B cell (primary cell): ENCODE measurements at regions not wholly inside any gene's neighbourhood (a gene's known extent, or its start where the extent isn't known, plus 50 kb on each side); places are given as distances from the start of the nearest gene placed in this dataset.

Experiments used
- CTCF ChIP-seq: fragments of 200-600 bp; IDR thresholded peaks from one replicate; pipeline ENCODE4 v1.8.0; 2022; ENCODE audit warnings: antibody characterized with exemption, mild to moderate bottlenecking
- EZH2 ChIP-seq: IDR thresholded peaks from 2 replicates; pipeline ENCODE4 v1.6.1; 2012; ENCODE audit warnings: borderline replicate concordance, low read depth, mild to moderate bottlenecking, moderate library complexity, low read length; ENCODE audit not compliant: insufficient read depth, poor library complexity, severe bottlenecking

- TF ChIP-seq CTCF (no peak), EZH2 (no peak)
Measured at GRCh38 chr13:73937441-73937840, 196.8 kb downstream of the KLF12 start.
